ENCODE measurements at regions not wholly inside any gene's neighbourhood (a gene's known extent, or its start where the extent isn't known, plus 50 kb on each side); places are given as distances from the start of the nearest gene placed in this dataset.

- no peak for TF ChIP-seq CTCF (IDR thresholded peaks at IDR 0.05; ENCODE audit: low read depth, low read length, missing control alignments)
- in situ Hi-C loops (cut with HindIII; ENCODE audit: low pct_ligation_motif_present, low sequenced_read_pairs), result no loop called here
- H3K27me3 ChIP-seq (replicated peaks), result no peaks in the 10 kb centered on the region
- no peak for DNase-seq
- H3K27ac ChIP-seq, result no peak overlapping the region
- H3K36me3 ChIP-seq (replicated peaks), result no peaks in the 10 kb centered on the region
- H3K4me3 ChIP-seq (ENCODE audit: low read depth, low read length), result no peak overlapping the region
These were observed 227.6 kb upstream of the TBC1D5 start for GRCh38 chr3:17969985-17970568.

- no peak overlapping the region for H3K27ac ChIP-seq
- H3K36me3 ChIP-seq (replicated peaks), result no peaks in the 10 kb centered on the region
- no peaks in the 10 kb centered on the region for H3K27me3 ChIP-seq (replicated peaks)
- in situ Hi-C loops (cut with HindIII; ENCODE audit: low pct_ligation_motif_present, low sequenced_read_pairs), result no loop called here
- no peak overlapping the region for H3K4me3 ChIP-seq (ENCODE audit: low read depth, low read length)
- no peak for DNase-seq
- TF ChIP-seq CTCF (IDR thresholded peaks at IDR 0.05; ENCODE audit: low read depth, low read length, missing control alignments), result no peak
These were observed 226.8 kb upstream of the TBC1D5 start for GRCh38 chr3:17969244-17969643.

GRCh38 chr3:17967953-17968607 is 225.6 kb upstream of the TBC1D5 start:
- no peak for TF ChIP-seq CTCF (IDR thresholded peaks at IDR 0.05; ENCODE audit: low read depth, low read length, missing control alignments)
- no peaks in the 10 kb centered on the region for H3K36me3 ChIP-seq (replicated peaks)
- no peaks in the 10 kb centered on the region for H3K27me3 ChIP-seq (replicated peaks)
- DNase-seq, result no peak
- no peak overlapping the region for H3K4me3 ChIP-seq (ENCODE audit: low read depth, low read length)
- H3K27ac ChIP-seq, result no peak overlapping the region
- in situ Hi-C loops (cut with HindIII; ENCODE audit: low pct_ligation_motif_present, low sequenced_read_pairs), result no loop called here

- TF ChIP-seq CTCF (IDR thresholded peaks at IDR 0.05; ENCODE audit: low read depth, low read length, missing control alignments), result no peak
- no peak for DNase-seq
- Histone ChIP-seq H3K27ac (no peak overlapping the region), H3K27me3 (replicated peaks) (no peaks in the 10 kb centered on the region), H3K36me3 (replicated peaks) (no peaks in the 10 kb centered on the region), H3K4me3 (ENCODE audit: low read depth, low read length) (no peak overlapping the region)
- in situ Hi-C loops (cut with HindIII; ENCODE audit: low pct_ligation_motif_present, low sequenced_read_pairs), result no loop called here
These were observed 224.7 kb upstream of the TBC1D5 start for GRCh38 chr3:17967111-17967510.

GRCh38 chr3:17965331-17965730 is 222.9 kb upstream of the TBC1D5 start:
- in situ Hi-C loops (cut with HindIII; ENCODE audit: low pct_ligation_motif_present, low sequenced_read_pairs), result no loop called here
- no peak overlapping the region for H3K27ac ChIP-seq
- TF ChIP-seq CTCF (IDR thresholded peaks at IDR 0.05; ENCODE audit: low read depth, low read length, missing control alignments), result no peak
- no peak overlapping the region for H3K4me3 ChIP-seq (ENCODE audit: low read depth, low read length)
- H3K27me3 ChIP-seq (replicated peaks), result no peaks in the 10 kb centered on the region
- H3K36me3 ChIP-seq (replicated peaks), result no peaks in the 10 kb centered on the region
- DNase-seq, result no peak

GRCh38 chr3:17964108-17964507 is 221.7 kb upstream of the TBC1D5 start:
- H3K27ac ChIP-seq, result no peak overlapping the region
- no peaks in the 10 kb centered on the region for H3K36me3 ChIP-seq (replicated peaks)
- no peaks in the 10 kb centered on the region for H3K27me3 ChIP-seq (replicated peaks)
- TF ChIP-seq CTCF (IDR thresholded peaks at IDR 0.05; ENCODE audit: low read depth, low read length, missing control alignments), result no peak
- in situ Hi-C loops (cut with HindIII; ENCODE audit: low pct_ligation_motif_present, low sequenced_read_pairs), result no loop called here
- no peak for DNase-seq
- H3K4me3 ChIP-seq (ENCODE audit: low read depth, low read length), result no peak overlapping the region

Measured in brain microvascular endothelial cell (primary cell).